Dermis microvascular lymphatic vessel endothelial cell (primary cell): ENCODE measurements at regions not wholly inside any gene's neighbourhood (a gene's known extent, or its start where the extent isn't known, plus 50 kb on each side); places are given as distances from the start of the nearest gene placed in this dataset.

ENCODE experiments used
- DNase-seq, 2 donors: peaks; one replicate each; pipeline versions ENCODE4 v3.0.0 to v3.0.0-alpha.2; 2010; ENCODE audit warnings: low read depth in 2 of 2

GRCh38 chr16:86313631-86314030 lies 196.7 kb upstream of the FOXF1 start:
- DNase-seq, result no peak

- no peak for DNase-seq
Measured at GRCh38 chr16:86314402-86315025, 195.8 kb upstream of the FOXF1 start.

GRCh38 chr16:86316967-86317812 lies 193.1 kb upstream of the FOXF1 start:
- DNase-seq, result no peak

- no peak for DNase-seq
Measured at GRCh38 chr16:86317813-86318650, 192.3 kb upstream of the FOXF1 start.

- DNase-seq, result no peak
Measured at GRCh38 chr16:86319585-86320236, 190.6 kb upstream of the FOXF1 start.

GRCh38 chr16:86320237-86320595 lies 190.1 kb upstream of the FOXF1 start:
- no peak for DNase-seq

GRCh38 chr16:86321491-86321890 lies 188.8 kb upstream of the FOXF1 start:
- no peak for DNase-seq

- no peak for DNase-seq
Measured at GRCh38 chr16:86322283-86322682, 188.0 kb upstream of the FOXF1 start.

GRCh38 chr16:86322806-86323205 lies 187.5 kb upstream of the FOXF1 start:
- DNase-seq, result no peak

GRCh38 chr16:86324320-86324719 lies 186.0 kb upstream of the FOXF1 start:
- DNase-seq, result no peak

GRCh38 chr16:86325360-86325759 lies 185.0 kb upstream of the FOXF1 start:
- no peak for DNase-seq

GRCh38 chr16:86325895-86326294 lies 184.4 kb upstream of the FOXF1 start:
- DNase-seq, result no peak

GRCh38 chr16:86327321-86327720 lies 183.0 kb upstream of the FOXF1 start:
- no peak for DNase-seq

- DNase-seq, result no peak
Measured at GRCh38 chr16:86330906-86331305, 179.4 kb upstream of the FOXF1 start.

GRCh38 chr16:86334079-86334635 lies 176.2 kb upstream of the FOXF1 start:
- DNase-seq, result no peak

- DNase-seq, result no peak
Measured at GRCh38 chr16:86335266-86336172, 174.8 kb upstream of the FOXF1 start.

- DNase-seq, result no peak
Measured at GRCh38 chr16:86337138-86337537, 173.2 kb upstream of the FOXF1 start.

GRCh38 chr16:86337581-86338402 lies 172.5 kb upstream of the FOXF1 start:
- DNase-seq, result no peak

- DNase-seq, result no peak
Measured at GRCh38 chr16:86338403-86339115, 171.8 kb upstream of the FOXF1 start.
